Stomach (tissue), 8 donors: ENCODE measurements at regions not wholly inside any gene's neighbourhood (a gene's known extent, or its start where the extent isn't known, plus 50 kb on each side); places are given as distances from the start of the nearest gene placed in this dataset.

Experiments
- DNase-seq, 2 donors: peaks; one replicate each; pipeline versions ENCODE4 v3.0.0 to v3.0.0-alpha.2; 2013 to 2019
- H3K27ac ChIP-seq, 5 donors: fragments of 200-600 bp in 4 of 5; sonication (generic) in 4 of 5; one replicate each; pipeline ENCODE4 v1.5.1; 2013 to 2019; ENCODE audit warnings: mild to moderate bottlenecking in 1 of 5, moderate library complexity in 1 of 5
- H3K27me3 ChIP-seq, 3 donors: fragments of 200-600 bp; sonication (generic); one replicate each; pipeline ENCODE4 v1.5.1; 2017 to 2019; ENCODE audit warnings: mixed run types in 1 of 3
- H3K36me3 ChIP-seq, 4 donors: fragments of 200-600 bp; sonication (generic); 1 replicate in 3 of 4; 2 replicates in 1 of 4; pipeline ENCODE4 v1.5.1; 2016 to 2019
- H3K4me1 ChIP-seq, 4 donors: fragments of 200-600 bp; sonication (generic); one replicate each; pipeline ENCODE4 v1.5.1; 2016 to 2019
- H3K4me3 ChIP-seq, 4 donors: fragments of 200-600 bp; sonication (generic) in 3 of 4; one replicate each; pipeline ENCODE4 v1.5.1; 2016 to 2019; ENCODE audit warnings: mild to moderate bottlenecking in 1 of 4
- H3K9me3 ChIP-seq, 4 donors: fragments of 200-600 bp; sonication (generic); one replicate each; pipeline ENCODE4 v1.5.1; 2016 to 2019
- EP300 ChIP-seq: sonication (generic); formaldehyde crosslinking; IDR thresholded peaks from one replicate; pipeline ENCODE4 v1.6.1; 2017; ENCODE audit warnings: antibody characterized with exemption
- POLR2A ChIP-seq, 4 donors: fragments of 450-650 bp; IDR thresholded peaks; one replicate each; pipeline ENCODE4 v1.6.1; 2016; ENCODE audit warnings: antibody characterized with exemption in 4 of 4, control low read depth in 2 of 4, mild to moderate bottlenecking in 1 of 4, moderate library complexity in 1 of 4
- POLR2AphosphoS5 ChIP-seq, 3 donors: sonication (generic); formaldehyde crosslinking; IDR thresholded peaks; one replicate each; pipeline ENCODE4 v1.6.1; 2016; ENCODE audit warnings: antibody characterized with exemption in 3 of 3
- WGBS, 5 donors: extraction: QIAGEN DNeasy Blood & Tissue Kit in 3 of 5; methylation state at CpG; one replicate each; pipeline versions ENCODE4 v1.1.5 to v1.1.7; 2013 to 2018; 5-methylcytosine and 5-hydroxymethylcytosine counted together
- intact Hi-C: fragments of 100-400 bp; cut with DNase I; formaldehyde crosslinking; loops from one replicate; pipeline ENCODE4 v1.15.1; 2023; ENCODE audit warnings: low total_unique reads
- TF ChIP-seq, protein P1 (sequence below), 7 experiments: fragments of 450-650 bp in 4 of 7; fragments of 200-600 bp in 3 of 7; sonication (generic) in 3 of 7; IDR thresholded peaks; one replicate each; pipeline ENCODE4 v1.5.1; 2016 to 2019; ENCODE audit warnings: antibody characterized with exemption in 7 of 7, control low read depth in 2 of 7, mild to moderate bottlenecking in 1 of 7
- donor health status: healthy with polysubstance abuse.
- donor health status: Bipolar disorder and iron deficiency.
- donor health status: healthy.

GRCh38 chr12:75848431-75848925, 183.1 kb downstream of the PHLDA1 start:
- TF ChIP-seq EP300 (no peak), POLR2AphosphoS5 (IDR thresholded peaks at IDR 0.05) (no peak), POLR2A (IDR thresholded peaks at IDR 0.05) (no peak)
- TF ChIP-seq, protein P1, sequence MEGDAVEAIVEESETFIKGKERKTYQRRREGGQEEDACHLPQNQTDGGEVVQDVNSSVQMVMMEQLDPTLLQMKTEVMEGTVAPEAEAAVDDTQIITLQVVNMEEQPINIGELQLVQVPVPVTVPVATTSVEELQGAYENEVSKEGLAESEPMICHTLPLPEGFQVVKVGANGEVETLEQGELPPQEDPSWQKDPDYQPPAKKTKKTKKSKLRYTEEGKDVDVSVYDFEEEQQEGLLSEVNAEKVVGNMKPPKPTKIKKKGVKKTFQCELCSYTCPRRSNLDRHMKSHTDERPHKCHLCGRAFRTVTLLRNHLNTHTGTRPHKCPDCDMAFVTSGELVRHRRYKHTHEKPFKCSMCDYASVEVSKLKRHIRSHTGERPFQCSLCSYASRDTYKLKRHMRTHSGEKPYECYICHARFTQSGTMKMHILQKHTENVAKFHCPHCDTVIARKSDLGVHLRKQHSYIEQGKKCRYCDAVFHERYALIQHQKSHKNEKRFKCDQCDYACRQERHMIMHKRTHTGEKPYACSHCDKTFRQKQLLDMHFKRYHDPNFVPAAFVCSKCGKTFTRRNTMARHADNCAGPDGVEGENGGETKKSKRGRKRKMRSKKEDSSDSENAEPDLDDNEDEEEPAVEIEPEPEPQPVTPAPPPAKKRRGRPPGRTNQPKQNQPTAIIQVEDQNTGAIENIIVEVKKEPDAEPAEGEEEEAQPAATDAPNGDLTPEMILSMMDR (IDR thresholded peaks at IDR 0.05) = no peak
- DNase-seq = peak in 1 of 2 donors; percentile 64
- intact Hi-C loops = no loop called here

GRCh38 chr12:75846102-75846501, 185.5 kb downstream of the PHLDA1 start:
- Histone ChIP-seq H3K4me1 (peaks cover 0 to 20% (median 12%) of the 10 kb centered on the region in 4 donors), H3K36me3 (no peaks in the 10 kb centered on the region), H3K9me3 (peaks cover 0 to 3% (median 0%) of the 10 kb centered on the region in 4 donors), H3K4me3 (no peak overlapping the region), H3K27ac (no peak overlapping the region), H3K27me3 (no peaks in the 10 kb centered on the region)
- TF ChIP-seq POLR2A (IDR thresholded peaks at IDR 0.05) = no peak
- no peak for TF ChIP-seq POLR2AphosphoS5 (IDR thresholded peaks at IDR 0.05)
- TF ChIP-seq, protein P1 (IDR thresholded peaks at IDR 0.05) = no peak
- TF ChIP-seq EP300 = no peak
- intact Hi-C loops = no loop called here
- WGBS, 5 donors = 76 to 97% (median 91%) methylated on average over 1 of the region's 1 CpG
- DNase-seq = no peak

More at GRCh38 chr12:75848431-75848925, 183.1 kb downstream of the PHLDA1 start:
- H3K27me3 ChIP-seq = no peaks in the 10 kb centered on the region
- peaks cover 0 to 3% (median 0%) of the 10 kb centered on the region in 4 donors for H3K9me3 ChIP-seq
- peaks cover 0 to 20% (median 12%) of the 10 kb centered on the region in 4 donors for H3K4me1 ChIP-seq
- WGBS, 5 donors = 23 to 31% (median 25%) methylated on average over 7 of the region's 7 CpGs
- no peaks in the 10 kb centered on the region for H3K36me3 ChIP-seq
- H3K4me3 ChIP-seq = no peak overlapping the region
- H3K27ac ChIP-seq = peak overlapping the region in 3 of 5 donors; percentile 27 to 58 (median 50)

- TF ChIP-seq POLR2A (IDR thresholded peaks at IDR 0.05) = no peak
- no peak for TF ChIP-seq POLR2AphosphoS5 (IDR thresholded peaks at IDR 0.05)
- no peak for TF ChIP-seq EP300
- TF ChIP-seq, protein P1 (IDR thresholded peaks at IDR 0.05) = no peak
- peaks cover 0 to 3% (median 0%) of the 10 kb centered on the region in 4 donors for H3K9me3 ChIP-seq
- intact Hi-C loops = no loop called here
- no peaks in the 10 kb centered on the region for H3K36me3 ChIP-seq
- no peak for DNase-seq
- peaks cover 0 to 20% (median 12%) of the 10 kb centered on the region in 4 donors for H3K4me1 ChIP-seq
- no peak overlapping the region for H3K27ac ChIP-seq
- 56 to 68% (median 58%) methylated on average over 6 of the region's 6 CpGs for WGBS, 5 donors
- no peak overlapping the region for H3K4me3 ChIP-seq
- H3K27me3 ChIP-seq = no peaks in the 10 kb centered on the region
These were observed 186.6 kb downstream of the PHLDA1 start for GRCh38 chr12:75844985-75845384.

GRCh38 chr12:75844049-75844770, 187.4 kb downstream of the PHLDA1 start:
- Histone ChIP-seq H3K36me3 (no peaks in the 10 kb centered on the region), H3K27ac (no peak overlapping the region), H3K27me3 (no peaks in the 10 kb centered on the region), H3K4me3 (no peak overlapping the region), H3K9me3 (peaks cover 0 to 3% (median 0%) of the 10 kb centered on the region in 4 donors), H3K4me1 (peaks cover 0 to 16% (median 9%) of the 10 kb centered on the region in 4 donors)
- TF ChIP-seq, protein P1 (IDR thresholded peaks at IDR 0.05) = no peak
- TF ChIP-seq POLR2A (IDR thresholded peaks at IDR 0.05) = no peak
- no peak for TF ChIP-seq POLR2AphosphoS5 (IDR thresholded peaks at IDR 0.05)
- DNase-seq = no peak
- intact Hi-C loops = no loop called here
- WGBS, 5 donors = 76 to 85% (median 78%) methylated on average over 10 of the region's 10 CpGs
